ENCODE measurements at regions not wholly inside any gene's neighbourhood (a gene's known extent, or its start where the extent isn't known, plus 50 kb on each side); places are given as distances from the start of the nearest gene placed in this dataset.

DNA sequence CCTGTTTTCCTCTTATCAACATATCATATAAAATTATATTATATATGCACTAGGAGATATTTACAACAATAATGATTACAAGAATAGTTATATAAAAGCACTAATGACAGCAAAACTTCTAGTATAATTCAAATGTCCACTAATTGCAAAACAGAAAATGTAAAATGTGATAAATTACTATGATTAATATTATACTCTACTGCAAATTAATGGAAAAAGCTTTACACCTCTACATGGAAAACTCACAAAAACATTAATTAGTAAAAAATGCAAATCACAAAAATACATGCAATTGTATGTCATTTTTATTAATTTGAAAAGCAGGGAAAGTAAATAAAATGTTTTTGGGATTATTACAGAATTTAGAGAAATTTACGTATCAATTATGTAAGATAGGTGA is 681.0 kb upstream of the PCDH20 start:
- ChIA-PET CTCF (no interaction called here), POLR2A (no interaction called here)
- no peak for DNase-seq (ENCODE audit: extremely low spot score)
- TF ChIP-seq BHLHE40 (IDR thresholded peaks at IDR 0.05; ENCODE audit: borderline replicate concordance) (no peak), SP1 (IDR thresholded peaks at IDR 0.05) (0 out of 2 replicates have a peak, but pooled peaks have one; percentile 5), ZNF384 (IDR thresholded peaks at IDR 0.05) (no peak)

DNA sequence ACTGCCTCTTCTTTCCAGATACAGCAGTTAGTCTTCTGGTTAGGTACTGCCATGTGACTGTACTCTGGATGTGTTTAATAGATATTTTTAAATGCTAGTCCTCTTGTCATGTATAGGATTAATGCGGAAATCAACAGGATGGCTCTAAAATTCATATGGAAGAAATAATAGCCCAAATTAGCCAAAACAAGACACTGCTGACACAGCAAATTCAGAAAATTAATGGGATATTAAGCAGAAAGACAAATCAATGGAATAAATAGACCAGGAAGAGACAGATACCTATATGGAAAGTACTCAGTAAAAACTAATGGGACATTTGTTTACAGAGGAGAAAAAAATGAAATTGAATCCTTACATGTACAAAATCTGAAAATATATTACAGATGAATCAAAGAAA is 679.3 kb upstream of the PCDH20 start:
- POLR2A ChIA-PET, result no interaction called here
- TF ChIP-seq BHLHE40 (IDR thresholded peaks at IDR 0.05; ENCODE audit: borderline replicate concordance), result no peak; the same call in 1 of the 2 replicates
- TF ChIP-seq HDGF (IDR thresholded peaks at IDR 0.05; ENCODE audit: borderline replicate concordance), result no peak
- TF ChIP-seq L3MBTL2 (conservative IDR thresholded peaks at IDR 0.05), result 0 out of 2 replicates have a peak, but pooled peaks have one; percentile 34
- 0 out of 2 replicates have a peak, but pooled peaks have one; percentile 10 for TF ChIP-seq ARNT (IDR thresholded peaks at IDR 0.05)
- CTCF ChIA-PET, result no interaction called here
- DNase-seq (ENCODE audit: extremely low spot score), result no peak

DNA sequence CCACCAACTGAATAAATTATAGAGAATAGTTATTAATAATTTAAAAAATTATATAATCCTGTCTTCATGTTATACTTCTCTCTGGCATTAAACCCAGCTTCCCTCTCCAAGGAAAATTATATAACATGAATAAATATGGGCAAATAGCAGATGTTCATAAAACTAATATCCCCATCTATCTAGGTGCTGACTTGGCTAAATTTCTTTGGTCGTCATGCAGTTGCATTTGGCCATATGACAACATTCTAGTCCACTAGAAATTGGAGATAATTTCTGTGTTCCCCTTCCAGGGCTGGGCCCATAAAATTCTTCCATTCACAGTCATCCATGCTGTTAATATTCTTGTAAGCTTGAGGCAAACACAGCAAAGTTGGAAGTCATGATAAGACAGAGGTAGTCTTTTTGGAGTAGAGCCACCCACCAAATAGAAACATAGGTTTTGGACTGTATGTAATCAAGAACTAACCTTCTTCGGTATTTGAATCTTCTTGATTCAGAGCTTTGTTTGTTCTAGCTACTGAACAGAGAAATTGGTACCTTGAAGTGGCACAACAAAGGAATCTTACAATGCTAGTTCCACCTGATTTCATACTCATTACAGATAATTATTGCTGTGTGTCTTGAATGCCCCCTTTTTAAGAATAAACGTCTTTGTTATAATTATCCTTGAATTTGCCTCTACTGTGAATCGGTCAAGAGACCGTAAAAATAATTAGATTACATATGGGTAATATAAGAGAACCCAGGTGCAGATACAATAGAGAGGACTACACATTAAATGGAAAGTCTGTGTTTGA is 678.5 kb upstream of the PCDH20 start:
- TF ChIP-seq HDGF (IDR thresholded peaks at IDR 0.05; ENCODE audit: borderline replicate concordance) (no peak), FOXM1 (IDR thresholded peaks at IDR 0.05; ENCODE audit: borderline replicate concordance) (no peak), TARDBP (IDR thresholded peaks at IDR 0.05) (no peak), L3MBTL2 (conservative IDR thresholded peaks at IDR 0.05) (no peak), ARNT (IDR thresholded peaks at IDR 0.05) (no peak), ZNF384 (IDR thresholded peaks at IDR 0.05) (no peak), FOXA1 (IDR thresholded peaks at IDR 0.05) (no peak), LEF1 (IDR thresholded peaks at IDR 0.05; ENCODE audit: borderline replicate concordance) (no peak)
- TF ChIP-seq, protein P1, sequence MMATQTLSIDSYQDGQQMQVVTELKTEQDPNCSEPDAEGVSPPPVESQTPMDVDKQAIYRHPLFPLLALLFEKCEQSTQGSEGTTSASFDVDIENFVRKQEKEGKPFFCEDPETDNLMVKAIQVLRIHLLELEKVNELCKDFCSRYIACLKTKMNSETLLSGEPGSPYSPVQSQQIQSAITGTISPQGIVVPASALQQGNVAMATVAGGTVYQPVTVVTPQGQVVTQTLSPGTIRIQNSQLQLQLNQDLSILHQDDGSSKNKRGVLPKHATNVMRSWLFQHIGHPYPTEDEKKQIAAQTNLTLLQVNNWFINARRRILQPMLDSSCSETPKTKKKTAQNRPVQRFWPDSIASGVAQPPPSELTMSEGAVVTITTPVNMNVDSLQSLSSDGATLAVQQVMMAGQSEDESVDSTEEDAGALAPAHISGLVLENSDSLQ (IDR thresholded peaks at IDR 0.05), result no peak
- ChIA-PET POLR2A (no interaction called here), CTCF (no interaction called here)
- no peak for DNase-seq (ENCODE audit: extremely low spot score)

DNA sequence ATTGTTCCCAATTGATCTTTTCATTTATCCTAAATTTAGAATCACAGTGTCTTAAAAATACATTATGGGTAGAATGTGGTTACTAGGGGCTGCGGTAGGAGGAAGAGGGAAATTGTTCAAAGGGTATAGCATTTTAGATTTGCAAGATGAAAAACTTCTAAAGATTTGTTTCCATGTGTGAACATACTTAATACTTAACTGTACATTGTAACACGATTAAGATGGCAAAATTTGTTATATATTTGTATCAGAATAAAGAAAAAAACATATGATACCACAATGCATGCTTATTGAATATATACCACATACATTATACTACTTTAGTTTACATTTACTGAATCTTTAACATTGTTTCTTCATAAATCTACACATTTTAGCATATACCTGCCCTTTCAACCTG is 677.3 kb upstream of the PCDH20 start:
- ChIA-PET POLR2A (no interaction called here), CTCF (no interaction called here)
- DNase-seq (ENCODE audit: extremely low spot score), result no peak

DNA sequence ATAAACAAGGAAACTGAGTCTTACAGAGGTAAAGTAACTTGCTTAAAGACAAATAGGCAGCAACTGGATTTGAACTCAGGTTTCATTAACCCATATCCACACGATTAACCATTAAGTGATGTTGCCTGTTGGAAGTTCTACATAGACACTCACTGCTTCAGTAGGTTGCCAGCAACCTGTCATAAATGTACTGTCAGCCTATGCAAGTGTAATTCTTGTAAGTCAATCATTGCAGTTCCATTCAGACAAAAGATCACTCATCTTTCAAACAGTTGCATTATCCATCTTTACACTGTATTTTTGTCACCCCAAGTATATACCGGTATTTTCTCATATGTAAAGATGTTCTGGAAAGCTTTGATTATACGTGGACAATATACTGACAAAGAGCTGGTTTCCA is 676.9 kb upstream of the PCDH20 start:
- POLR2A ChIA-PET, result no interaction called here
- CTCF ChIA-PET, result no interaction called here
- TF ChIP-seq HDGF (IDR thresholded peaks at IDR 0.05; ENCODE audit: borderline replicate concordance), result 0 out of 2 replicates have a peak, but pooled peaks have one; percentile 6
- TF ChIP-seq FOXK2 (IDR thresholded peaks at IDR 0.05), result no peak
- no peak for DNase-seq (ENCODE audit: extremely low spot score)

More for the DNA sequence above, 677.3 kb upstream of the PCDH20 start:
- TF ChIP-seq FOXM1 (IDR thresholded peaks at IDR 0.05; ENCODE audit: borderline replicate concordance) (no peak), ELF4 (IDR thresholded peaks at IDR 0.05) (0 out of 2 replicates have a peak, but pooled peaks have one; percentile 19), LEF1 (IDR thresholded peaks at IDR 0.05; ENCODE audit: borderline replicate concordance) (0 out of 2 replicates have a peak, but pooled peaks have one; percentile 27), FOXK2 (IDR thresholded peaks at IDR 0.05) (peak; percentile 53; the same call in 1 of the 2 replicates)

DNA sequence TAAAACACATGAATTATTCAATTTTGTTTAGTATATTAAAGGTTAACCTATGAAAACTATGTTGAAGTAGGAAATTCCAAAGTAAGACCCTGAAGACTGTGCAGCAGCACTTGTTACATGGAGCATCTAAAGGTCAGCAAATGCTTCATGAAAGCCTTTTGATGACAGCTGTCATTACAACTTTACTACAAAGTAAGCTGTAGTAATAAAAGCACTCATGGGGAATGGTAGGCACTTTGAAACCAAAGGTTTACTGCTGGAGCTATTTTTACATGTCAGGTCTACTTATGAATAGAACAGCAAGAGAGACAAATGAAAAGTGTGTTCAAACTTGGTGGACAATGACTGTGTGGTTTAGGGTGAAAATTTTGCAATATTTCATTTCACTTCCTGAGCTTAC is 672.5 kb upstream of the PCDH20 start:
- ChIA-PET CTCF (no interaction called here), POLR2A (no interaction called here)
- DNase-seq (ENCODE audit: extremely low spot score), result no peak
- TF ChIP-seq BHLHE40 (IDR thresholded peaks at IDR 0.05; ENCODE audit: borderline replicate concordance), result no peak
- TF ChIP-seq, protein P1 (IDR thresholded peaks at IDR 0.05), result peak; percentile 91

- 0 out of 2 replicates have a peak, but pooled peaks have one; percentile 13 for TF ChIP-seq HDGF (IDR thresholded peaks at IDR 0.05; ENCODE audit: borderline replicate concordance)
- TF ChIP-seq, protein P1 (IDR thresholded peaks at IDR 0.05), result no peak
- ChIA-PET POLR2A (no interaction called here), CTCF (interaction anchor here (1.1 kb wide), 1 partner anchor 34 kb away, joined by 4 read pairs; no protein-coding TSS in a partner anchor)
- no peak for DNase-seq (ENCODE audit: extremely low spot score)
Observed at GRCh38 chr13:62087124-62087523, 671.5 kb upstream of the PCDH20 start.

All from HEK293T (cell line).